ENCODE measurements at regions not wholly inside any gene's neighbourhood (a gene's known extent, or its start where the extent isn't known, plus 50 kb on each side); places are given as distances from the start of the nearest gene placed in this dataset.

DNA sequence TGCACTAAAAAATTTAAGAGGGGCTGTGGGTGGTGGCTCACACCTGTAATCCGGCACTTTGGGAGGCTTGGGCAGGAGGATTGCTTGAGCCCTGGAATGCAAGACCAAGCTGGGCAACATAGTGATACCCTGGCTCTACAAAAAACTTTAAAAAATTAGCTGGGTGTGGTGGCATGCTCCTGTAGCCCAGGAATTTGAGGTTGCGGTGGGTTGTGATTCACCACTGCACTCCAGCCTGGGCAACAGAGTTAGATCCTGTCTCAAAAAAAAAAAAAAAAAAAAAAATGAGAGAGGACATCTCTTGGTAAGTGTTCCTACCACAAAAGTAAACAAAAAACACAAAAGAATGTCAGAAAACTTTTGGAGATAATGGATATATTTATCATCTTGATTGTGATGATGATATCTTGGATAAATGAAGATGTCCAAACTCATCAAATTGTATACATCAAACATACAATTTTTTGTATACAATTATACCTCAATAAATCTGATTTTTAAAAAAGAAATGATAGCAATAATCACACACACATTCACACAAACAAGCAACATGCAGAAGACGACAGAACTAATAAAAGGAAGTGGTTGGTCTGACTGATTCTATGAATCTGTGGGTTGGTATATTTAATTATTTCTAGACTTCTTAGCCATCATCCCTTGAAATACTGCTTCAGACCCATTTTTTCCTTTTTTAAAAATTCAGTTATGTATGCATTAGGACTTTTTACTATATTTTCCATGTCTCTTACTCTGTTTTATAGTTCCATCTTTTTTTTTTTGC, 465.9 kb downstream of the PLA2G4A start:
- ATAC-seq (ENCODE audit: low read depth) (no peak), DNase-seq (ENCODE audit: low spot score) (no peak)
- no peaks in the 10 kb centered on the region for H3K36me3 ChIP-seq (ENCODE audit: low read depth)
- no peaks in the 10 kb centered on the region for H3K4me1 ChIP-seq (ENCODE audit: insufficient read depth, poor library complexity, severe bottlenecking)
- no peak overlapping the region for H3K4me3 ChIP-seq (ENCODE audit: severe bottlenecking)
- TF ChIP-seq, protein P1, sequence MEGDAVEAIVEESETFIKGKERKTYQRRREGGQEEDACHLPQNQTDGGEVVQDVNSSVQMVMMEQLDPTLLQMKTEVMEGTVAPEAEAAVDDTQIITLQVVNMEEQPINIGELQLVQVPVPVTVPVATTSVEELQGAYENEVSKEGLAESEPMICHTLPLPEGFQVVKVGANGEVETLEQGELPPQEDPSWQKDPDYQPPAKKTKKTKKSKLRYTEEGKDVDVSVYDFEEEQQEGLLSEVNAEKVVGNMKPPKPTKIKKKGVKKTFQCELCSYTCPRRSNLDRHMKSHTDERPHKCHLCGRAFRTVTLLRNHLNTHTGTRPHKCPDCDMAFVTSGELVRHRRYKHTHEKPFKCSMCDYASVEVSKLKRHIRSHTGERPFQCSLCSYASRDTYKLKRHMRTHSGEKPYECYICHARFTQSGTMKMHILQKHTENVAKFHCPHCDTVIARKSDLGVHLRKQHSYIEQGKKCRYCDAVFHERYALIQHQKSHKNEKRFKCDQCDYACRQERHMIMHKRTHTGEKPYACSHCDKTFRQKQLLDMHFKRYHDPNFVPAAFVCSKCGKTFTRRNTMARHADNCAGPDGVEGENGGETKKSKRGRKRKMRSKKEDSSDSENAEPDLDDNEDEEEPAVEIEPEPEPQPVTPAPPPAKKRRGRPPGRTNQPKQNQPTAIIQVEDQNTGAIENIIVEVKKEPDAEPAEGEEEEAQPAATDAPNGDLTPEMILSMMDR (IDR thresholded peaks at IDR 0.05; ENCODE audit: poor library complexity, severe bottlenecking): no peak
- H3K27me3 ChIP-seq (ENCODE audit: insufficient read depth, poor library complexity, severe bottlenecking): no peaks in the 10 kb centered on the region
- H3K9me3 ChIP-seq (ENCODE audit: severe bottlenecking): no peaks in the 10 kb centered on the region
- H3K27ac ChIP-seq (ENCODE audit: poor library complexity, severe bottlenecking): no peak overlapping the region

DNA sequence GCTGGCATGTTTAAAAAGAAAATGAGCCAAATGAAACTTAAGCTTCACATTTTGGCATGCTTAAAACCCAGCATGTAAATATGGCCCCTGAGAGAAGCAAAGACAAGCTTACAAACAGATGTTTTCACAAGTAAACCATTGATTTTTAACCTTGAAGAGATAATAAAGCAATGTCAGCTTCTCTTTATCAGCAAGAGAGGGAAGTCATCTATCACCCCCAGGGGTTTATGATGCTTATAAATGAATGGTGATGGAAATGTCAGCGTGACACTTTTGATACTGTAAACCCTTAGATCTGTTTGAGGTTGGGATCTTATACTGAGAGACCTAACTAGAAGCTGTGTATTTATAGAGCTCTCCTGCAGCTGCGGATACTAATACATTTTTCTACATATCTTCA, 471.3 kb downstream of the PLA2G4A start:
- Histone ChIP-seq H3K27me3 (ENCODE audit: insufficient read depth, poor library complexity, severe bottlenecking) (no peaks in the 10 kb centered on the region), H3K27ac (ENCODE audit: poor library complexity, severe bottlenecking) (no peak overlapping the region), H3K4me3 (ENCODE audit: severe bottlenecking) (no peak overlapping the region), H3K4me1 (ENCODE audit: insufficient read depth, poor library complexity, severe bottlenecking) (no peaks in the 10 kb centered on the region), H3K36me3 (ENCODE audit: low read depth) (no peaks in the 10 kb centered on the region), H3K9me3 (ENCODE audit: severe bottlenecking) (no peaks in the 10 kb centered on the region)
- ATAC-seq (ENCODE audit: low read depth): no peak
- TF ChIP-seq, protein P1 (IDR thresholded peaks at IDR 0.05; ENCODE audit: poor library complexity, severe bottlenecking): no peak
- DNase-seq (ENCODE audit: low spot score): no peak

DNA sequence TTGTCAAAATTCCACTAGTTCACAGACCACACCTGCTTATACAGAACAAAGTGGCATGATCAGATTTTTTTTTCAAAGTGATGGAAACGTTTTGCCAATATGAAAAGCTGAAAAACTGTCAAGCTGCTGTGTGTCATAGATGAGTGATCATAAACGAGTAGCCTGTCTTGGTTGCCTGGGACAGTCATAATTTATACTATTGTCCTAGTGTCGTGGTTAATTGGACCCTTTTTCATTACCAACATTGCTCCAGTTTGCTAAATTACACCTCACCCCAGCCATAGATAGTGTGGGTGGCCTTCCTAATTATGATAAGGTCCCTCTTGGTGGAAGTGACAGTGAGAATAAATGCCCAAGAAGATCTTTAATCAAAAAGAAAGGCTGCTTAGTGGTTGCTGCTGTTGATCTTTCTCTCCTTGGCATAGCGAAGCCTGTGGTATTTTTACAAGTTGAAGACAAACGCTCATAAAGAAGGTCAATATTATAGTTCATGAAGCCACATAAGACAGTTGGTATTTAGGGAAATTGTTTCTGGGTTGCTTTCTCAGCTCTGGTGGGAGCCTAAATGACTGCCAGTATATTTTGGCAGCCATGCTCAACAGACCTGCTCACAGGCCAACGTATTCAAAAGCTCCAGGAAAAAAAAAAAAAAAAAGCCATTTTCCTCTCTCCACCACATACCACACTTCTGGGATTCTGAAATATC, 478.1 kb downstream of the PLA2G4A start:
- ATAC-seq (ENCODE audit: low read depth): no peak
- H3K27ac ChIP-seq (ENCODE audit: poor library complexity, severe bottlenecking): no peak overlapping the region
- no peaks in the 10 kb centered on the region for H3K4me1 ChIP-seq (ENCODE audit: insufficient read depth, poor library complexity, severe bottlenecking)
- TF ChIP-seq, protein P1 (IDR thresholded peaks at IDR 0.05; ENCODE audit: poor library complexity, severe bottlenecking): no peak
- no peak overlapping the region for H3K4me3 ChIP-seq (ENCODE audit: severe bottlenecking)
- H3K27me3 ChIP-seq (ENCODE audit: insufficient read depth, poor library complexity, severe bottlenecking): no peaks in the 10 kb centered on the region
- no peaks in the 10 kb centered on the region for H3K9me3 ChIP-seq (ENCODE audit: severe bottlenecking)
- no peak for DNase-seq (ENCODE audit: low spot score)
- no peaks in the 10 kb centered on the region for H3K36me3 ChIP-seq (ENCODE audit: low read depth)

DNA sequence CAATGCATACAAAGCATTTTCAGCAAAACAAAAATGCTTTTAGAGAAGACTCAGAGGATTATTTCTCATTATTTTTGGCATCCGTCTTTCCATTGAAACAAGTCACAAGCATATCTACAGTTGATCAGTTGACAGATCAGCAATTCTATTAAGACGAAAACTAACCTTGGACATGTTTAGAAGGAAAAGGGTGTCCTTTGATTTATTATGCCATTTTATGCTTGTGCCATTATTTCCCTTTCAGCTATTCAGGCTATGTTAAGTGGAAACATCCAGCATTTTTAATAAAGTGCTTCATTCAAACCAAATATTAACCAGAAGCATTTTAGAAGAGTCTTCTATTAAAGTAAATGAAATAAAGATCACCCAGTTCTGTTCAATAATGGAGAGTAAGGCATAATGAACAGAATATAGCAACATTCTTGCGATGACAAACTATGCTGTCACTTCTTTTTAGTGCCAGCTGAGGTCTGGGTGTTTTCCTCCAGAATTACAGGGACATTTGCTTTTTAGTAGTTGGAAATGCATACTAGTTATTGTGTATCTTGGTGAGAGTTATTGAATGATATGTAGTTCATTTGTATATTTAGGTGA, 481.4 kb downstream of the PLA2G4A start:
- TF ChIP-seq, protein P1 (IDR thresholded peaks at IDR 0.05; ENCODE audit: poor library complexity, severe bottlenecking): no peak
- H3K4me3 ChIP-seq (ENCODE audit: severe bottlenecking): no peak overlapping the region
- no peak for DNase-seq (ENCODE audit: low spot score)
- H3K9me3 ChIP-seq (ENCODE audit: severe bottlenecking): no peaks in the 10 kb centered on the region
- H3K27ac ChIP-seq (ENCODE audit: poor library complexity, severe bottlenecking): no peak overlapping the region
- no peaks in the 10 kb centered on the region for H3K36me3 ChIP-seq (ENCODE audit: low read depth)
- no peak for ATAC-seq (ENCODE audit: low read depth)
- no peaks in the 10 kb centered on the region for H3K27me3 ChIP-seq (ENCODE audit: insufficient read depth, poor library complexity, severe bottlenecking)
- H3K4me1 ChIP-seq (ENCODE audit: insufficient read depth, poor library complexity, severe bottlenecking): no peaks in the 10 kb centered on the region
